A204.1 (cell line): ENCODE measurements at regions not wholly inside any gene's neighbourhood (a gene's known extent, or its start where the extent isn't known, plus 50 kb on each side); places are given as distances from the start of the nearest gene placed in this dataset.
"Not testable (repeated sequence)": the region's sequence is repeated elsewhere in the genome, so short reads cannot be mapped to it uniquely, and the experiment has no call there.

Experiments
- FAIRE-seq: peaks from 2 replicates; lab custom pipeline; 2012; peaks lifted over from hg19 to GRCh38; lab: Jason Lieb, UNC

DNA sequence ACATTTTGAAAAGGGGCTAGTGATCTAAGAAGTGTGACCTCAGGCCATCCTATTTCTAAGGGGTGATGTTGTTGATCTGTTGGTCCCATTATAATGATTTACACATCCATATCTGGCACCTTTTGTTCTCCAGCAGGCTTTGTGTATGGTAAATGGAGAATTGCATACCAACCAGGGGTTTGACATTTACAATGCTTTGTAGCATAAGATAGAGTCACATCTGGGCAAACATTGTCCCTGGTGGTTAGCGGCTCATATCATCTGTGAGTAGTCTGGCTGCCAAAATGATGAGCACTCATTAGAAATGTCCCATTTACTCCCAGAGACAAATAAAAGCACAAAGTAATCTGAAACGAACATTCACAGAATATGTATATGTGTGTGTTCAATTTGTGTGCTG is 1775.5 kb upstream of the CELF4 start:
- FAIRE-seq: no peak

DNA sequence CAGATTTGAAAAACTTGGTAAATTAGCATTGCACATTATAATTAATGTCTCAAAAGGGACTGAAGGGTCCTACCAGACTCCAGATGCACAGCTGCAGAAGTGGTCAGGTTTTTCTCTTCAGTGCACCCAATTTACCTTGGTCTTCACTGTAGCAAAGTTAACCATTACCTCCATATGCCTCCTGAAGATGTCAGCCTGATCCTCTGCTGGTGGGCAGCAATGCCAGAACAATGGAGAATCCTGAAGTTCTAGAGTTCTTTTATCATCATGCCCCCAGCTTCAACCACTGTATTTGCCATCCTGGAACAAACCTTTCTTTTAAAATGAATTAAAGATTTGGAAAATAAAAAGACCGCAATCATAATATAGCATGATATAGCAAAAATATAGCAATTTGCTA is 1774.8 kb upstream of the CELF4 start:
- FAIRE-seq: no peak

DNA sequence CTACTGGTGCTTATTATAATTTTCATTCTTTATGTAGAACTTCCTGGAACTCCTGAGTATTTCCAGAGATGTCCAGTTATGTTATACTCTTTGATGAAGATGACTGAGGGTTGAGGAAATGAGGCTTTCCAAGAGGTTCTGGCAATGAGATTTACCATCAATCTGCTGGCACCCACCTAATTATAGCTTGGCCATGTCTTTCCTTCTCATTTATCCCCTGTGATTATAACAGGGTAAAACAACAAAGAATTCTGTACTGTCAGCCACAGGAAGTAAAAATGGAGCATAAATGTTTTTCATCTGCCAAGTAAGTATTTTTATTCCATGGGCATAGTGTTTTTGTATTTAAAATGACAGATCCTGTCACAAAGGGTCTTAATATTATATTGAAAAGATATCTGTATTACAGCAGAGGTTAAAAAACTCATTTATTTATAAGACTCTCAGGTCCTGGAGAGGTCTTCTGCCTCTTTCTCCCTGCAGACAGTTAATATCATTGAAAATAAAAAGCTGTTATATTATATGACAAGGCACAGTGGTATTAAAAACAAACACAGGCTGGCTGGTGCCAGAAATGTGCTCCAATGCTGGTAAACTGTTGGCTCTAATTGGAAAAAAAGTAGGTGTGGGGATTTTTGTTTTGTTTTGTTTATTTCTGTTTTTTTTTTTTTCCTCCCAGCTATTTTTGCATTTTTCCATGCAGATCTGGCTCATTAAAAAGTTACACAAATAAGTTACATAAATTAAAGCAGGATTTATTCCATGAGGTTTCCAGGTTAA is 1764.1 kb upstream of the CELF4 start:
- FAIRE-seq: no peak

DNA sequence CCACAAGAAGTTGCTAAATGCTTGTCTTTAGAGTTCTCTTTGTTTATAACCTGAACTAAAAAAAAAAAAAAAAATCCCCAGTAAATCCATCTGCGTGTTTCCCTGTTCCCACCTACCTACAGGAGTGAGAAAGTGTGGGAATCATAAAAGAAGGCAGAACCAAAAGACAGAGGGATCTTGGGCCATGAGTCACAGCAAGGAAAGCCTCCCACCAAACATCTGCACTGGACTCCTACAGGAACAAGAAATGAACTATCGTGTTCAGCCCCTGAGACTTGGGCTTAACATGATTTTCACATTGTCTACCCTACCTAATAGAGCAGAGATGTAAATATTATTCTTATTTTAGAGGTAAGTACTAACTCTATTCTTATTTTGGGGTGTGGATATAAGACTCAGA is 1761.2 kb upstream of the CELF4 start:
- no peak for FAIRE-seq

DNA sequence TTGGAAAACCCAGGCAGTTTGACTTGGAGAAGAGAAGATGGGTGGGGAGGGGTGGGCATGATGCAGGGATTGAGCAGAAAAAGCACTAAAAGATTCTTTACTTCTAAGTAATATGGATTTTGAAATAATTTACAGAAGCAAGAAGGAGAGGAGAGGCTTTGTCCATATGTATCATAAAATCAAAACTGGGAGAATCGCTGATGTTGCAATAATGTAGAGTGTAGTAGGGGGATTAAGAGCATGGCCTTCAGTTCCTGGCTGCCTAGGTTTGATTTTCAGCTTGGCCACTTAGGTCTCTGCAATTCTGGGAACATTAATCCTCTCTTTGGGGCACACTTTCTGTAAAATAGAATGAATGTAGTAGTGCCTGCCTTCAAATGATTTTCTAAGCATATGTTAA is 1760.4 kb upstream of the CELF4 start:
- no peak for FAIRE-seq

DNA sequence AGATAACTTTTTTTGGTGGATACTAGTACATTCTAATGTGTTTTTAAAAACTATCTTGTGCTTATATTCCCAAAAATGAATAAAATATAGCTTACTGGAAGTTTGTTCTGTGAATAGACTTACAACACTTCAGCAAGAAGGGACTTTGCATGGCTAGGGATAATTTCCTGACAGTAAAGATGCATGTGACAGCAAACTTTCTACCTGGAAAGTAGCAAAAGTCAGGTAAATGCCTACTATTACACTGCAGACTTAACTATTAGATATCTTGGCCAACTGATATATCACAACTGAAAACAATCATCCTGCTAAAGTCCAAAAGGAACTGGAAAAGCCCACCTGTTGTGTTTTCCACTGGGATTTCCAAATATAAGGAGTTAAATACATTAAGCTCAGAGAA is 1753.5 kb upstream of the CELF4 start:
- FAIRE-seq: no peak

DNA sequence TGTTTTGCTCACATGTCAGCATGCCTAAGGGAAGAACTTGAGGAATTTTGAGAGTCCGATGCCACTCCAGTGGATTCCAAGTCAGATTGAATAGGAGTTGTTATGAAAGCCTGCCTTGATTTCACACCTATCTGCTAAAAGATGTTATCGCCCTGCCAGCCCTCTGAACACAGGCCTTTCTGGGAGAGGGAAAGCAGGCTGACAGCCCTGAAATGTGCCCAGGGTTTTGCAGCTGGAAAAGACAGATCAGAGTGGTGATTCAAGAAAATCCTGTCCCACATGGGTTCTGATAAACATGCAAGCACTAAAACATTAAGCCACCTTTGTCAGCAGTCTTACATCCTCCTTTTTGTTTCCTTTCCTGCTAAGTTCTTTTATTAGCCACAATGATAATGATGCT is 1752.9 kb upstream of the CELF4 start:
- FAIRE-seq: no peak

DNA sequence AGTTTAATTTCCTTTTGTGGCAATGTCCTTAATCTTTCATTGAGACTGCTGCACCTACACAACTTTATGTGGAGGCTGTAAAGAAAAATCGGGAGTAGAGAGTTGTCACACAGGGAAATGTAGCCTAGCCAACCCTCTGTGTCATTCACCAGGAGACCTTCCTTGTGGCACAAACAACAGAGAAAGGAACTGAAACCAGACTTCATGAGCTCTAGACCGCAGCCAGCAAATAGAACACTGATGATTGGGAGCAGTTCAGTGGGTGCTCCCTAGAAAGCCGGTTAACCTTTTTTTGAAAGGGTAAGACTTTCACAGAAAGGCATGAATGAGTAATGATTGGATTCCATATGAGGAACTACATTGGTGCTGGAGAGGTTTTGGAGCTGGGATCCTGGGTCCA is 1752.4 kb upstream of the CELF4 start:
- FAIRE-seq: no peak

DNA sequence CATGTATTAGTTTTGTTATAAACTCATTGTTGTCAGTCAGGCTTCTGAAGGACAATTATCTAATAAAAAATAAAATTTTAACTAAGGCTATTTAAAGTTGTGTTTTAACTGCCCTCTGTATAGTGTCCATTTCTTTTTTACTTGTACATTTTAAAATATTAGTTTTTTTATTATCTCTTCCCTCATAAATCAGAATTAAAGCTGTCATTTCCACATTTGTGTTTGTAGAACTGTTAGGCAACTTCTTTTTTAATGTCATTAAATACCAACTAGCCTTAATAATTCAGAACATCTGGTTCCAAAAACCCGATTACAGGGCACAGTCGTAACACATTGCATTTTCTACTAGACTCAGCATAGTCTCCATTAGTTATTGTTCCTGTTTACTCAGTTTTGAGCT is 1749.0 kb upstream of the CELF4 start:
- FAIRE-seq: peak; percentile 9

DNA sequence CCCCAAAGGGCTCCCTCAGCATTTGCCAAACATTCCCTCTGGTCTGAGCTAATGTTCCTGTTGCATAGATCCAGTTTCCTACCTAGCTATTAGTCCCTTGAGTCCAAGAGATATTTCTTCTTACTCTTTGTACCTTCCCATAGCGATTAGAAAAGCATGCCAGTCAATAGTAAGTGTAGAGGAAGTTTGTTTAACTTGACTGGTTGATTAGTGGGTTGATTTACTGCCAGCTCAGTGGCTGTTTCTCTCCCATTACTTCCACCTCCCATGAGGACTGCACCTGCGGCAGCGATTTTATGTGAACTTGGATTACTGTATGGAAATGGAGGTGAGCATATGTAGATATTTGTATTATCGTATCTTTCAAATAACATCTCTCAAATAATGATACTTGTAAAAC is 1748.4 kb upstream of the CELF4 start:
- FAIRE-seq: no peak

DNA sequence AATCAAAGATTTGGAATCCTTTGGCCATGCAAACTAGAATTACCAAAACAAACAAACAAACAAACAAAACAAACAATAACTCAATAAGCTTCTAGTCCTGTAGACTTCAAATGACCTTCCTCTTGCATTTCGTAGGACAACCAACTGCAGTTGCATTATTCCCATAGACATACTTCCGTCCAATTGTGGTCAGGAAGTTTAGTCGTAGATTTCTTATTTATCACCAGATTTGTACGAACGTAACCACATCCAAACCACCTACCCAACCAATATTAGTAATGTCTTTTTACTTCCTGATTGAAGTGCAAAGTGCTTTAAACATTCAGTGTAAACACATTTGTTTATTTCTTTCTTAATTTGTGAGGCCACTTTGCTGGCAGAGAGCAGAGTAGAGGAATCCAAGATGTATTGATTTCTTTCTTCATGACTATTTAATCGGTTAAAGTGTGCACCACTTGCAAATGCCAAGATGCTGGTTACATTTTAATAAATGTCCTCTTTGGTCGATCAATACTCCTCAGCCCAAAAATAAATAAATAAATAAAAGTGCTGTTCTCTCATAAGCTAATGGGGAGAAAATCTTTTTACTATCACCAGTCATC is 1745.6 kb upstream of the CELF4 start:
- FAIRE-seq: no peak

DNA sequence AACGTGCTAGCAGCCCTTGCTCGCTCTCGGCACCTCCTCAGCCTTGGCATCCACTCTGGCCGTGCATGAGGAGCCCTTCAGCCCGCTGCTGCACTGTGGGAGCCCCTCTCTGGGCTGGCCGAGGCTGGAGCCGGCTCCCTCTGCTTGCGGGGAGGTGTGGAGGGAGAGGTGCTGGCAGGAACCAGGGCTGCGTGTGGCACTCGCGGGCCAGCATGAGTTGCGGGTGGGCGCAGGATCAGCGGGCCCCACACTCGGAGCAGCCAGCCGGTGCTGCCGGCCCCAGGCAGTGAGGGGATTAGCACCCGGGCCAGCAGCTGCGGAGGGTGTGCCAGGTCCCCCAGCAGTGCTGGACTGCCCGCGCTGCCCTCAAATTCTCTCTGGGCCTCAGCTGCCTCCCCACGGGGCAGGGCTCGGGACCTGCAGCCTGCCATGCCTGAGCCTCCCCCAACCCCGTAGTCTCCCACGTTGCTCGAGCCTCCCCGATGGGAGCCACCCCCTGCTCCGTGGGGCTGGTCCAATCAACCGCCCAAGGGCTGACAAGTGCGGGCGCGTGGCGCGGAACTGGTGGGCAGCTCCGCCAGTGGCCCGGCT is 1743.4 kb upstream of the CELF4 start:
- FAIRE-seq: not testable (repeated sequence)

DNA sequence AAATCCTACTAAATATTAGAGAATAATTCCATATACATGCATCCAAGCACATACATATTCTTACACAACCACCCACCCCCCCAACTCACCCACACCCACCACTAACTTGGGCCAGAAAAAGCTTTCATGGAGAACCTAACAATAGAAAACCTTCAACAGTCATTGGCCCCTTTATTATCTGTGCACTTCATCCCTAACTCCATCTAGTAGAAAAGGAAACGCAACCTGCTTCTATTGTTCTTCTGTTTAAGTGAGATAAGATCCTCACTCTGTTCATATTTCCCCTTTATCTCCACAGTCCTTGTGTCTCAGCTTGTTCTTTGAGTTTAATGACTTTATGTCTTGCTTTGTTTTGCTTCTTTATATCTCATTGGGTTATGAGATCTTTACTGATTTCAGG is 1740.2 kb upstream of the CELF4 start:
- no peak for FAIRE-seq

DNA sequence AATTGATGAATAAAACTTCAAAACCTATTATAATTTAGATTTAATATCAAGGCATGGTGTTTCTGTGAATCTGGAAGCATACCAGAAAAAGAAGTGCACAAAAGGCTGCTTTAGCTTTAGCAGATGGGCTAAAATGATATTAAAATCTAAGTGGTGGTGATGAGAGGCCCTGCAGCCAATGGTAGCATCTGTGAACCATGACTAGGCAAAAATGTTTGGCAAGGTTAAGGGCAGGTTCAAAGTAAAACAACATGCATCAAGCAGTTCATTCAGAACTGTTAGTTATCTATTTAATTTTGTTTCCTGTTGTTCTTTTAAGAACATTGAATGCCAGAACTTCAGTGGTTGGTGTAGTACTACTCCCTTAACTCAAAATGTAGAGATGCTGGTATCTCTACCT is 1736.9 kb upstream of the CELF4 start:
- no peak for FAIRE-seq

DNA sequence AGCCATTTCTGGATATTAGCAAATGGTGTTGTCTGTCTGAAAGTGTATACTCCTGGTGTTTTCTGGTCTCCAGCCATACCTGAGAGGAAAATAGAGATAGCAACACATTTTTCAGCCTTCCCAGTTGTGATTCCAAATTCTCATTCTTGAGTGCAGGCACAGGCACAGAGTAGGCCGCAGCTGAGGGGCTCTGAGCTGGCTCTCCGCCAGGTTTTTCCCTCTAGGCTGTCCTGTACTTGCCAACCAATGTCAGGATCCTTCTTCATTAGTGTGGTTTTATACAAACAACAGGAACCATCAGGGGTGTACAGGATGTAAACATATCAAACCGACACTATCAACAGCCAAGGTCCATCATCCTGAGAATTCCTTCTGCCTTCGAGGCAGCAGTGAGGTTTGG is 1733.6 kb upstream of the CELF4 start:
- FAIRE-seq: no peak

DNA sequence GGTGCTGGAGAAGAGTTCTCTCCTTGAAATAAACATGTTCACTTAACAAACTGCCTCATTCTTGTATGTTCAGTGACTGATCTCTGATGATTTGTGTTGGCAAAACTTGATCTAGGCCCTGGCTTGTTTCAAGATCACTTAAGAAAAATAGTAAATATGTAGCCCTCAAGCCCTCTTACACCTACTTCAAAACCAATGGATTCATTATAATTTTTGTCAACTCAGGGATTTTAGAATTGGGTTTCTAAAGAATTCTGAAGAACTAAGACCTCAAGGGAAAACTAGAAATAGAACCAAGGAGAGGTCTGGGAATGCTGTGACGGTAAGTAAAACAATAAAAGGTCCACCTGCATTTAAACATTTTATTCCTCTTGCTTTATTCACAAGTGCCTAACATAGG is 1731.6 kb upstream of the CELF4 start:
- FAIRE-seq: no peak

DNA sequence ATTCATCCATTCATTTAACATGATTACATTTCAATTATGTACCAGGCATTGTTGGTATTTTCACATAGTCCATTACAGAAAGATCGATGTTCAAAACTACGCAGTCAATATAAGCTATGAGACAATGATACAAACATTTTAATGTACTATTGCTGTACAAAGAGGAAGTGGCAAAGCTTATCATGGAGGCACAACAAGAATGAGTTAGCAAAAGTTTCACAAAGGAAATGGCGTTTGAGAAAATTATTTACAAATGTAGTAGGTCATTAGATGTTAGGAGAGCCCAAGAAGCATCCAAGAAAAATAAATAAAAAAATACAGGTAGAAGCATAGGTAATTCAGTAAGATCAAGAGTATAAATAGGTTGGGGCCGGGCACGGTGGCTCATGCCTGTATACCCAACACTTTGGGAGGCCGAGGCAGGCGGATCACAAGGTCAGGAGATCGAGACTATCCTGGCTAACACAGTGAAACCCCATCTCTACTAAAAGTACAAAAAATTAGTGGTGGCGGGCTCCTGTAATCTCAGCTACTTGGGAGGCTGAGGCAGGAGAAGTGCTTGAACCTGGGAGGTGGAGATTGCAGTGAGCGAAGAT is 1730.8 kb upstream of the CELF4 start:
- no peak for FAIRE-seq

DNA sequence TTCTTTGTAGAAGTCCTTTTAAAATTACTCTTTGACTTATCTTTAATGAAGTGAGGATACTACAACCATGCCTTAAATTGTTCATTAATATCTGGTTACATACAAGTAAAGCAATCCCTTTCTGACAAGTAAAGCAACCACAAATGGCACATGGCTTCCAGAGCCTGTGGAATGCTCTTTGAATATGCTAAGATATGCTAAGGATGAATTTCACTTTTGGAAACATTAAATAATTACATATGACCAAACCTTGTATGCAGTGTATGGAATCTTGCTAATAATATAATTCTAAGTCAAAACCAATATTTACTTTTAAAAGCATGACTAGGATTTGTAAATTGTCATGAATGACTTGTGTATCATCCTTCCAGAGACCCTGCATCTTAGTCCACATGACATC is 1711.2 kb upstream of the CELF4 start:
- no peak for FAIRE-seq

DNA sequence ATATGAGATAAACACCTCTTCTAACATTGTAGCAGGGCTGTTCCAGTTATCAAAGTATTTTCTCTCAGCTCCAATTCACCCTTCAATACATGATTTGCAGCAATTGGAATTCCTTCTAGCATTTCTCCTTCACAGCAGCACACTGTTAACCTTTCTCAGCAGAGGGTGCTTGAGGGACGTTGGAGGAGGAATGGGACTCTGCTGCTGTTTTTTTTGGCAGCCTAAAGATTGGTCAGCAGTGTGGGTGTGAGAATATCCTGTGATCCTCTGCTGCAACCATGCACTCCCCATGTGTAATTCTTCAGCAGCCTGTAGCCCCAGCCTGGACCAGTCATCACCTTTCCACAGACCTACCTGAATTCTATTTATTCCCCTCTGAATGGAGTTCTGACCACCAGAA is 1708.9 kb upstream of the CELF4 start:
- FAIRE-seq: no peak

DNA sequence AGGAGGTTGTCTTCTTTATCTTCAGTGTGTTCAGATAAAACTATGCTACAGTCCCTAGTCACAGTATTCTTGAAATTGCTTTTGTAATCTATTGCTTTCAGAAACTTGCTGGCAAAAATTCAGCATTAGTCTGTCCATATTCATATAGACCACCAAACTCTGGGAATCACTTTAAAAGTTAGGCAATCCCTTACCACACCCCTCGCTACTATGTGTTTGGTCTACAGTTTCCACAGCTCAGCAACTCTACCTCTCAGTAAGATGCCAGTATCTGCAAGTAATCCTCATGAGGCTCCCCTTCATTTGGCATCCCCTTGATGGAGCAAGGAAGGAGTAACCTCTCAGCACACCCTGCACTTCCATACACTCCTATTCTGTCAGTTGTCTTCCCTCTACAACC is 1706.6 kb upstream of the CELF4 start:
- FAIRE-seq: no peak

DNA sequence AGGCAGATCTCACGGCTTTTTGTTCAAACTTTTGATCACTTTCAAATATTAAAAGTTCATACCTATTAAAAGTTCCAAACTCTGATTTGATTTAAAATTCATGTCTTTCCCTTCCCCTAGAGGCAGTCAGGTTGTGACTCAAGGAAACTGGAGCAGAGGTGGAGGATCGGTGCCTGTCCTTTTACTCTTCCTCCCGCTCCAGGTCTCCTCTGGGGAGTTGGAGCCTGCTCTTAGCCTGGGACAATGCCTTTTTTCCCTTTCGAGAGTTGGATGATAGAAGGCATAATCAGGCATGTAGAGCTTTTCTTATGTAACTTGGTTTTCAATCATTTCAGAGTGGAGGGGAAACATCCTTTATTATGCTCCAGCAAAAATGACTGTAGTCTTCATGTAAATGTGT is 1706.1 kb upstream of the CELF4 start:
- no peak for FAIRE-seq

DNA sequence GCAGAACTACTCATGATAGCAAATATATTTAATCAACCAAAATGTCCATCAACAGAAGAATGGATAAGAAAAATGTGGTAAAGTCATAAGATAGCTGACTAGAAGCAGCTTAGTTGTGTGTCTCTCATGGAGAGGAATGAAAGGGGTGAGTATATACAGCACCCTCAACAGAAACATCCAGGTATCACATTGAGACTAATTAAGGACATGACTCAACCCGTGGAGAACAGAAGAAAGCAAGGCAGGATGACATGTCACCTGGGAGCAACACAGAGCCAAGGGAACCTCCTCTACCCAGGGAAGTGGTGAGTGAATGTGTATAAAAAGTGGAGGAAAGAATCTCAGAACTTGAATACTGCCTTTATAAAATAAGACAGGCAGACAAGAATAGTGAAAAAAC is 1695.0 kb upstream of the CELF4 start:
- FAIRE-seq: no peak

DNA sequence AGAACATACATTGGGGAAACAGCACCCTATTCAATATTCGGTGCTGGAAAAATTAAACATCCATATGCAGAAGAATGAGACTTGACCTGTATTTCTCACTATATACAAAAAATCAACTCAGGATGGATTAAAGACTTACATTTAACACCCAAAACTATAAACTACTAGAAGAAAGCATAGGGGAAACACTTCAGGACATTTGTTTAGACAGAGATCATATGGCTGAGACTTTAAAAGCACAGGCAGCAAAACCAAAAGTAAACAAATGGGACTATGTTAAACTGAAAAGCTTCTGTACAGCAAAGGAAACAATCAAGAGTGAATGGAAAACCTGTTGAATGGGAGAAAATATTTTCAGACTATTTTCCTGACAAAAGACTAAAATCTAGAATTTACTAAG is 1694.1 kb upstream of the CELF4 start:
- FAIRE-seq: no peak

DNA sequence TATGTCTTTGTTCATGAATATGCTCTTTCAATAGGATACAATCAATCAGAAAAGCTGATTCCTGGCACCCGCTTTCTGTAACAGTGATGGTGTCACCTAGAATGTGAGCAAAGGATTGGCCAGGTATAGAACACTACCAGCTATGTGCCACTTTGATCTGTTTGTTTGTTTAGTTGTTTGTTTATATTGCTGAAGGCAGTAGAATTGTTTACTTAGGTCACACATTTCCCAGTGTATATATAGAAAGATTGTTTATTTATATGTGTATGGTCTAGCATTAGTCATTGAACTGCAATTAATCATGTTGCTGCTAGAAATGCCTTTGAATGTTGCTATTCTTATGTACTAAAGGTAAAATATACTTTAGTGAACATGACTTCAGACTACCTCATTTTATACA is 1678.6 kb upstream of the CELF4 start:
- no peak for FAIRE-seq
